ENCODE measurements at regions not wholly inside any gene's neighbourhood (a gene's known extent, or its start where the extent isn't known, plus 50 kb on each side); places are given as distances from the start of the nearest gene placed in this dataset.
"Not testable (repeated sequence)": the region's sequence is repeated elsewhere in the genome, so short reads cannot be mapped to it uniquely, and the experiment has no call there.

DNA sequence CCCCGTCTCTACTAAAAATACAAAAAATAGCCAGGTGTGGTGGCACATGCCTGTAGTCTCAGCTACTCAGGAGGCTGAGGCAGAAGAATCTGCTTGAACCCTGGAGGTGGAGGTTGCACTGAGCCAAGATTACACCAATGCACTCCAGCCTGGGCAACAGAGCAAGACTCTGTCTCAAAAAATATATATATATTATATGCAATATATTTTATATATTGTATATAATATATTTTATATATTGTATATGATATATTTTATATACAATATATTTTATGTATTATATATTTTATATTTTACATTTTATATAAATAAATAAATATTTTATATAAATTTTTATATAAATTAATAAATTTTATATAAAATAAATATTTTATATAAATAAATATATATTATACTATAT is 140.2 kb upstream of the ATP11B start:
- TF ChIP-seq, protein P1, sequence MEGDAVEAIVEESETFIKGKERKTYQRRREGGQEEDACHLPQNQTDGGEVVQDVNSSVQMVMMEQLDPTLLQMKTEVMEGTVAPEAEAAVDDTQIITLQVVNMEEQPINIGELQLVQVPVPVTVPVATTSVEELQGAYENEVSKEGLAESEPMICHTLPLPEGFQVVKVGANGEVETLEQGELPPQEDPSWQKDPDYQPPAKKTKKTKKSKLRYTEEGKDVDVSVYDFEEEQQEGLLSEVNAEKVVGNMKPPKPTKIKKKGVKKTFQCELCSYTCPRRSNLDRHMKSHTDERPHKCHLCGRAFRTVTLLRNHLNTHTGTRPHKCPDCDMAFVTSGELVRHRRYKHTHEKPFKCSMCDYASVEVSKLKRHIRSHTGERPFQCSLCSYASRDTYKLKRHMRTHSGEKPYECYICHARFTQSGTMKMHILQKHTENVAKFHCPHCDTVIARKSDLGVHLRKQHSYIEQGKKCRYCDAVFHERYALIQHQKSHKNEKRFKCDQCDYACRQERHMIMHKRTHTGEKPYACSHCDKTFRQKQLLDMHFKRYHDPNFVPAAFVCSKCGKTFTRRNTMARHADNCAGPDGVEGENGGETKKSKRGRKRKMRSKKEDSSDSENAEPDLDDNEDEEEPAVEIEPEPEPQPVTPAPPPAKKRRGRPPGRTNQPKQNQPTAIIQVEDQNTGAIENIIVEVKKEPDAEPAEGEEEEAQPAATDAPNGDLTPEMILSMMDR (conservative IDR thresholded peaks at IDR 0.05): not testable (repeated sequence)
- TF ChIP-seq ZFX (IDR thresholded peaks at IDR 0.05): not testable (repeated sequence)

All from C4-2B (cell line).